IPS DF 4.7 (cell line): ENCODE measurements at regions not wholly inside any gene's neighbourhood (a gene's known extent, or its start where the extent isn't known, plus 50 kb on each side); places are given as distances from the start of the nearest gene placed in this dataset.
"Not testable (repeated sequence)": the region's sequence is repeated elsewhere in the genome, so short reads cannot be mapped to it uniquely, and the experiment has no call there.

ENCODE experiments used
- DNase-seq: peaks from one replicate; pipeline ENCODE4 v3.0.0-alpha.2; 2013; ENCODE audit warnings: low spot score; ENCODE audit errors: extremely low read depth

DNA sequence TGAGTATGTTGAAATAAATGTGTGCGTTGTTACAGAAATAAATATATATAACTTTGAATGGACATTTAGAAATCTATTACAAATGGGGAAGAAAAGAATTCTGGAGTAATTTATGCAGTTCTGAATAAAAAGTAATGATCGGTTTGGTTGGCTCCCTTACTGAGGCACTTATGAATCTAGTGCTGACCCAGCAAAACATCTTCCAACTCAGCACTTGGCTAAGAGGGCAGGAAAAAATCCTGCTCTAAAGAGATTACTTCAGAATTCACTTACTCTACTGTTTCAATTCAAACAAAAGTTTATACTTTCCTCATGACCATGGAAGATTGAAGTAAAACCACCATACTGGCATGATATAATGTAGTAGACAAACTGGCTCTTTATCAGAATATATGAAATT is 123.9 kb upstream of the RXFP1 start:
- no peak for DNase-seq

GRCh38 chr4:158407961-158408360 is 113.7 kb upstream of the RXFP1 start:
- DNase-seq, result not testable (repeated sequence)

- DNase-seq, result no peak
Observed at GRCh38 chr4:158410272-158410671, 111.4 kb upstream of the RXFP1 start.

GRCh38 chr4:158411269-158411668 is 110.4 kb upstream of the RXFP1 start:
- no peak for DNase-seq

DNA sequence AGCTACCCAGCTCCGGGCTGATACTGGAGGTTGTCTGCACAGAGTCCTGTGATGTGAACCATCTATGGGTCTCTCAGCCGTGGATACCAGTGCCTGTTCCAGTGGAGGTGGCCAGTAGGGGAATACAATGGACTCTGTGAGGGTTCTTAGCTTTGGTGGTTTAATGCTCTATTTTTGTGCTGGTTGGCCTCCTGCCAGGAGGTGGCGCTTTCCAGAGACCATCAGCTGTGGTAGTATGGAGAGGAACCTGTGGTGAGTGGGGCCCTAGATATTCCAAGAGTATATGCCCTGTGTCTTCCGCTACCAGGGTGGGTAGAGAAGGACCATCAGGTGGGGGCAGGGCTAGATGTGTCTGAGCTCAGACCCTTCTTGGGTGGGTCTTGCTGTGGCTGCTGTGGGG is 103.0 kb upstream of the RXFP1 start:
- not testable (repeated sequence) for DNase-seq

- DNase-seq, result no peak
Observed at GRCh38 chr4:158420782-158421181, 100.9 kb upstream of the RXFP1 start.

DNA sequence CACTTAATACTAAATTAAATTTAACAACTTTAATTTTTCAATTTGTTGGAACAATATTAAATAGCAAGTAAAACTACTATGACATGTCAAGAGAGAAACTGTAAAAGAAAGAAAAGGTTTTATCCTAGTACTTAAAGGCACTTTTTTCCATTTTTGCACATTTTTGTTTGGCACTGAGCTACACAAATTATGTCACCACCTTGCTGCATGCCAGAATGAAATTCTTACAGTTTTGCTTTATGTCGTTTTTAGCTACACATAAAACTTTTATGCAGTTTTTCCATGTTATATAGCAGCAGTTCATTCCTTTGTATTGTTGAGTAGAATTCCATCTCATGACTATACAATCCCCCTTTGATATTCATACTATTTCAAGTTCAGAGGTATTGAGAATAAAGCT is 99.1 kb upstream of the RXFP1 start:
- no peak for DNase-seq

DNA sequence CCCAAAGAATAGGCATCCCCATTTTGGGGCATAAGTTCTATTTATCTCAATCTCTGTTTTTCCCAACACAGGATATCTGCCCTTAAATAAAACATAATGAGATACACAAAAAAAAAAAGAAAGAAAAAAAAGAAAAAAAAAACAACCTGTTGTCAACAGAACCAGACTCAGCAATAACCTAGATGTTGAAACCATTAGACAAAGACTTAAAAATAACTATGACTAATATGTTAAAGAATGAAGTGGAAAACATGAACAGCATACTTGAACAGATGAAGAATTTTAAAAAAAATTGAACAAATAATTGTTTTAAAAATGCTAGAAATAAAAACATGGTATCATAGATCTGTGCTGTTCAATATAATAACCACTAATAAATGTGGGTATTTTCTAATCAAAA is 93.4 kb upstream of the RXFP1 start:
- DNase-seq, result no peak

DNA sequence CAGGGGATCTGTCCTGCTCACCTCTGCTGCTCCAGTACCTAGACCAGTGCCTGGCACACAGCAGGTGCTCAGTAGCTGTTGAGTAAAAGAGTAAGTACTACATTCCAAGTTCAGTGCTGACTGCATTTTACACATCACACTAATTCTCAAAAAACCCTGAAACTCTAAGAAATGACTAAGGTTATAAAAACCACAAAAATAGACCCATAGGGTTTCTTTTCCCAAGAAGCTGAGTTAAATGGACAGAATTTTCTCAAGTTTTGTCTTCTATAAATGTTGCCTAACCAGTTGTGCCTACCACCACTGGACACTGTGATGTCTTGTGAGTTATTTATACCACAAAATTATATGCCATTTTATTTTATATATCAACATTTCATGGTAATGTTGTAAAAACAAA is 78.9 kb upstream of the RXFP1 start:
- DNase-seq, result no peak

- no peak for DNase-seq
Observed at GRCh38 chr4:158443731-158444130, 78.0 kb upstream of the RXFP1 start.

DNA sequence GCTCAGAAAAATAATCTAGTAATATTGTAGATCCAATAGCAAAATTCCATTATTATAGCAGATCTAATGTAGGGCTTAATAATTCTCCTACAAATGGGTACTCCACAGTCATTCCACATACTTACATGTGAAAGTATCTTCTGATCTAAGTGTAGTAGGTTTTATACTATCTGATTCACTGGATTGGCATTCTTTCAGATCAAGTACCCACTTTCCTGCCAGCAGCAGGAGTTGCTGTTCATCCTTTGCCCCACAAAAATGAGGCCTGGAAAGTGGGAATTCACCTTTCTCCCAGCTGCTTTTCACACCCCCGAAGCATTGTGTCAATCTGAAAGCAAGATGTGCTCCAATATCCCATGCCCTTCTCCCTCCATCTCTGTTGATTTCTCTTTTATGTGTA is 77.1 kb upstream of the RXFP1 start:
- DNase-seq, result no peak

- DNase-seq, result no peak
Observed at GRCh38 chr4:158446106-158446505, 75.6 kb upstream of the RXFP1 start.

GRCh38 chr4:158450741-158451140 is 70.9 kb upstream of the RXFP1 start:
- DNase-seq, result no peak

GRCh38 chr4:158452116-158452515 is 69.6 kb upstream of the RXFP1 start:
- not testable (repeated sequence) for DNase-seq

DNA sequence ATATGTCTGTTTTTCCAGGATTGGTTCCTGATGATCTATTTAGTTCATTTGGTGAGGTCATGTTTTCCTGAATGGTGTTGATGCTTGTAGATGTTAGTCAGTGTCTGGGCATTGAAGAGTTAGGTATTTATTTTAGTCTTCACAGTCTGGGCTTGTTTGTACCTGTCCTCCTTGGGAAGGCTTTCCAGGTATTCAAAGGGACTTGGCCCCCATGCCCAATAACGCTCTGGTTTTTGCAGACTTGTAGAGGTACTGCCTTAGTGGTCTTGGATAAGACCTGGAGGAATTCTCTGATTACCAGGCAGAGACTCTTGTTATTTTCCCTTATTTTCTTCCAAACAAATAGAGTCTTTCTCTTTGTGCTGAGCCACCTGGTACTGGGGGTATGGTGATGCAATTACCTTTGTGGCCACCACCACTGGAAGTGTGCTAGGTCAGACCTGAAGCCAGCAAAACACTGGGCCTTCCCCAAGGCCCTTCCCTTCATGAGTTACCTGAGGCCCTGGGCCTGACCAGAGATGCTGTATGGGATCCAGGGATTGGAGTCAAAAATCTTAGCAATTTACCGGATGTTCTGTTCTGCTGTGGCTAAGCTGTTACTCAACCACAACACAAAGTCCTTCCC is 63.3 kb upstream of the RXFP1 start:
- DNase-seq, result no peak

- no peak for DNase-seq
Observed at GRCh38 chr4:158459085-158459820, 62.4 kb upstream of the RXFP1 start.

DNA sequence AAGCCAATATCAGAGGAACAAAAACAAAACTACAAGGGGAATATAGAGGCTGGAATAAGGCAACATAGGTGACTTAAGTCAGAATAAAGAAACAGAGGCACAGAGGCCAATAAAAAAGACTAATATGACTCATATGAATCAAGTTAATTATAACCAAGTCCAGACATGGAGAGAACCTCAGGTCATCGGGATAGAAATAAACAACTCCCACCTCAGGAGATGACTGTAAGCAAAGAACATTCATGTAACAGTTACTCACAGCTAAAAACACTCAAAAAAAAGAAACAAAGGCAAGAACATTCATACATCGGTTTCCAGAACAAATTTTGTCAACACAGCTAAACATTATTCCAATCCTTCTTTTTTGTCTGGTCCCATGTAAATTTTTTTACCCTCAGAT is 60.3 kb upstream of the RXFP1 start:
- no peak for DNase-seq

GRCh38 chr4:158462611-158463010 is 59.1 kb upstream of the RXFP1 start:
- no peak for DNase-seq
